ENCODE measurements at regions not wholly inside any gene's neighbourhood (a gene's known extent, or its start where the extent isn't known, plus 50 kb on each side); places are given as distances from the start of the nearest gene placed in this dataset.
"Not testable (repeated sequence)": the region's sequence is repeated elsewhere in the genome, so short reads cannot be mapped to it uniquely, and the experiment has no call there.

DNA sequence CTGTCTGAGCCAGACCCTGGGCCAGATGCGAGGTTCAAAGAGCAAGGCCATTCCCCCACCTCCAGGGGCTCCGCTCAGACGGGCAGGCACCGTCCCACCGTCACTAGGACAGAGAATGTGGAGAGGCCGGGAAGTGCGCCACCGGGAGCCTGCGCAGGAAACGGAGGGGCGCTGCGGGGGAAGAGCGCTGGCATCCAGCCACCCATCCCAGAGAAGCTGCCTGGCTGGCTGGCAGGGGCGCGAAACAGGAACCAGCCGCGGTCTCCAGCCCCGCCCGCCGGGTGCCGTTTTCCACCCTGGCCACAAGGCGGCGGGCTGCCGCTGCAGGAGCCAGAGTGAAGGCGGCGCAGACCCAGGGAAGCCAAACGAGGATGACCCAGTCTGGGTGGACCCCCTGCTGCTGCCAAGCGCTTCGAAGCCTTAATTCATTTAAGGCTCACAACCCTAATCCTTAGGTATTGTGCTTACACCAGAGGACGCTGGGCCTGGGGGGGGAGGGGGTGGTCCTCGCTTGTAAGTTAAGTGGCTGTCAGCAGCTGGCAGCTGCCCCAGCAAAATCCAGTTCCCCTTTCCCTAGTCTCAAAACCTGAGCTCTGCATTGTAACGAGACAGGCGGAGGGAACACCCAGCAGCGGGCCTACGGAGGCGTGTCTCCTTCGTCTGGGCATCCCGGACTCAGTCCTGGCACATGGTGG, 114.8 kb upstream of the SMURF2 start:
- peak; percentile 84 for DNase-seq (ENCODE audit: low spot score)
- intact Hi-C loops (cut with micrococcal nuclease; ENCODE audit: unreplicated experiment), result loop anchor here (2.0 to 10.0 kb wide), 4 partner anchors 72 to 418 kb away; partner anchors contain the start of gene LRRC37A3
- Histone ChIP-seq H3K4me2 (ENCODE audit: low read length) (peak overlapping the region; percentile 79), H2AFZ (ENCODE audit: low read length) (peak overlapping the region; percentile 44; the same call in 1 of the 2 replicates), H3K27ac (ENCODE audit: low read depth, low read length, poor library complexity, severe bottlenecking) (peak overlapping the region; percentile 76), H3K4me3 (ENCODE audit: low read depth, low read length, poor library complexity, severe bottlenecking) (peak overlapping the region; percentile 46), H3K4me1 (ENCODE audit: insufficient read depth, low read length, poor library complexity, severe bottlenecking) (peaks cover 65% of the 10 kb centered on the region)
- TF ChIP-seq, protein P1, sequence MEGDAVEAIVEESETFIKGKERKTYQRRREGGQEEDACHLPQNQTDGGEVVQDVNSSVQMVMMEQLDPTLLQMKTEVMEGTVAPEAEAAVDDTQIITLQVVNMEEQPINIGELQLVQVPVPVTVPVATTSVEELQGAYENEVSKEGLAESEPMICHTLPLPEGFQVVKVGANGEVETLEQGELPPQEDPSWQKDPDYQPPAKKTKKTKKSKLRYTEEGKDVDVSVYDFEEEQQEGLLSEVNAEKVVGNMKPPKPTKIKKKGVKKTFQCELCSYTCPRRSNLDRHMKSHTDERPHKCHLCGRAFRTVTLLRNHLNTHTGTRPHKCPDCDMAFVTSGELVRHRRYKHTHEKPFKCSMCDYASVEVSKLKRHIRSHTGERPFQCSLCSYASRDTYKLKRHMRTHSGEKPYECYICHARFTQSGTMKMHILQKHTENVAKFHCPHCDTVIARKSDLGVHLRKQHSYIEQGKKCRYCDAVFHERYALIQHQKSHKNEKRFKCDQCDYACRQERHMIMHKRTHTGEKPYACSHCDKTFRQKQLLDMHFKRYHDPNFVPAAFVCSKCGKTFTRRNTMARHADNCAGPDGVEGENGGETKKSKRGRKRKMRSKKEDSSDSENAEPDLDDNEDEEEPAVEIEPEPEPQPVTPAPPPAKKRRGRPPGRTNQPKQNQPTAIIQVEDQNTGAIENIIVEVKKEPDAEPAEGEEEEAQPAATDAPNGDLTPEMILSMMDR (conservative IDR thresholded peaks at IDR 0.05; ENCODE audit: low read length), result peak; percentile 90
- H4K20me1 ChIP-seq (ENCODE audit: insufficient read depth, low read length); BruUV-seq (replicated peaks); CTCF ChIA-PET (ENCODE audit: unreplicated experiment); H3K9me2 ChIP-seq (ENCODE audit: insufficient read depth, low read length); H3K36me3 ChIP-seq (ENCODE audit: insufficient read depth, low read length); H3K9me3 ChIP-seq (ENCODE audit: low read length); H3K79me2 ChIP-seq (ENCODE audit: insufficient read depth, low read depth, low read length): not testable (repeated sequence)
- POLR2A ChIA-PET, result interaction anchor here (0.7 kb wide), 1 partner anchor 423 kb away, joined by 4 read pairs; no protein-coding TSS in a partner anchor

DNA sequence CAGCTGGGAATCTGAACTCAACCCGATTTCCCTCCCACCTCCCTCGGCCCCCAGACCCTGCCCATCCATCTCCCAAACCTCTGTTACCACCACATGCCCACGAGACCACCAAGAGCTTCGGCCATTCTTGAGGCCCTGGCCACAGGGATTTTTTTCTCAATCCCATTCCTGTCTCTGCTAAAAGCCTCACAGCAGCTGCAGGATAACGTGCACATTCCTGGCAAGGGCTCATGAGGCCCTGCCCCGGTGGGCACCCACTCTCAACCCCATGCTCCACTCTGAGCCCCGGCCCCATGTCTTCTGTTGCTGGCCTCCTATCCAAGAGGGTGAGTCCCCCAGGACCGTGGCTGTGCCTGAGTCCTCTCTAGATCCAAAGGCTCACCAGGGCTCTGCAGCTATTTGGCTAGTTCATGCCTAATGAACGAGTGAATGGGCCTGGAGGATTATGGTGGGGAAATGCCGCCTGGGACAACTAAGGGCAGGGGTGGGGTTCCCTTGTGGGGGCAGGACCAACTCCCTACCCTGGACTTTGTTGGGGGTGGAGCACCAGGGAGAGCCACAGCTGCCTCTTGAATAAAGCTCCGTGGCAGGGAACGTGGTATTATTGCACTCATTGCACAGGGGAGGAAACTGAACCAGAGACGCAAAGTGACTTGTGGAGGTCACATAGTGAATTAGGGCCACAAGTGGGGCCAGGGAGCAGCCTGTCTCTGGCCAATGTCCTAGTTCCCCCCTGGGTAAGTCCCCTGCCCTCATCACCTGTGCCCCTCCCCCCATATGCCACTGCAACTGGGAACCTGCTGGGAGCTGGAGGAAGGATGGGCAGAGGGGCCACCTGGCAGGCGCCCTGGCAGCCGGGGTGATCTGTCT, 113.8 kb upstream of the SMURF2 start:
- no peaks in the 10 kb centered on the region; the same call in 1 of the 2 replicates for H3K36me3 ChIP-seq (ENCODE audit: insufficient read depth, low read length)
- intact Hi-C loops (cut with micrococcal nuclease; ENCODE audit: unreplicated experiment), result loop anchor here (2.0 to 10.0 kb wide), 4 partner anchors 73 to 419 kb away; partner anchors contain the start of gene LRRC37A3
- no TSS peak for BruUV-seq (replicated peaks)
- peak overlapping the region; percentile 46 for H3K4me3 ChIP-seq (ENCODE audit: low read depth, low read length, poor library complexity, severe bottlenecking)
- H3K27ac ChIP-seq (ENCODE audit: low read depth, low read length, poor library complexity, severe bottlenecking), result peak overlapping the region; percentile 76
- no peaks in the 10 kb centered on the region for H3K9me2 ChIP-seq (ENCODE audit: insufficient read depth, low read length)
- H3K79me2 ChIP-seq (ENCODE audit: insufficient read depth, low read depth, low read length), result no peaks in the 10 kb centered on the region
- no peaks in the 10 kb centered on the region for H4K20me1 ChIP-seq (ENCODE audit: insufficient read depth, low read length)
- H3K4me2 ChIP-seq (ENCODE audit: low read length), result peak overlapping the region; percentile 79
- POLR2A ChIA-PET, result interaction anchor here (0.5 to 0.6 kb wide), 2 partner anchors 69 to 367 kb away, joined by 3 to 4 read pairs; no protein-coding TSS in a partner anchor
- CTCF ChIA-PET (ENCODE audit: unreplicated experiment), result interaction anchor here (0.6 kb wide), 1 partner anchor 783 kb away, joined by 5 read pairs; no protein-coding TSS in a partner anchor
- TF ChIP-seq, protein P1 (conservative IDR thresholded peaks at IDR 0.05; ENCODE audit: low read length), result no peak
- no peak for TF ChIP-seq EZH2phosphoT487 (IDR thresholded peaks at IDR 0.05; ENCODE audit: borderline replicate concordance, low read depth, low read length)
- H3K9me3 ChIP-seq (ENCODE audit: low read length), result no peaks in the 10 kb centered on the region
- H3K4me1 ChIP-seq (ENCODE audit: insufficient read depth, low read length, poor library complexity, severe bottlenecking), result peaks cover 55% of the 10 kb centered on the region
- no peak for DNase-seq (ENCODE audit: low spot score)
- peak overlapping the region; percentile 44; the same call in 1 of the 2 replicates for H2AFZ ChIP-seq (ENCODE audit: low read length)
